Fibroblast of the conjunctiva (primary cell): ENCODE measurements at regions not wholly inside any gene's neighbourhood (a gene's known extent, or its start where the extent isn't known, plus 50 kb on each side); places are given as distances from the start of the nearest gene placed in this dataset.
A peak's percentile ranks its signal among the peaks of the same experiment; 100 is the strongest.

Experiments
- DNase-seq: peaks from one replicate; pipeline ENCODE4 v3.0.0-alpha.2; 2010; ENCODE audit warnings: low read depth

- DNase-seq, result peak; percentile 65
Measured at GRCh38 chr1:163877016-163877415, 555.3 kb downstream of the NUF2 start.

DNA sequence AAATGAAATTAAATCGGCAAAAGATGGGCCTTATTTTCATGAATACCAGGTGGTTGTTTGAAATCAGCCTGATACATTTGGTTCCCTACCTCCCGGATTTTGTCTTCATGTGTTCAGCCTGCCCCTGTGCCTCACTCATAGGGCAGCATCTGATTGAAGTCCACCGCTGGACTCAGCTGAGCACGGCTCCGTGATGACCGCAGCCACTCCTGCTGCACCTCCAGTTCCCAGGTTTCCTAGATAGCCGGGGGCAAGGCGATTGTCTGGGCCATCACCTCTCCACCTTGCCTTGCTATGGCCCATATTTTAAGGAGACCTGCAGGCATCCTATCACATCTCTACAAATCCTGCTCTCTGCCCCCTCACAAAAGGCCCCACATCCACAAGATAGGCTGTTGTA, 563.8 kb downstream of the NUF2 start:
- DNase-seq, result no peak

DNA sequence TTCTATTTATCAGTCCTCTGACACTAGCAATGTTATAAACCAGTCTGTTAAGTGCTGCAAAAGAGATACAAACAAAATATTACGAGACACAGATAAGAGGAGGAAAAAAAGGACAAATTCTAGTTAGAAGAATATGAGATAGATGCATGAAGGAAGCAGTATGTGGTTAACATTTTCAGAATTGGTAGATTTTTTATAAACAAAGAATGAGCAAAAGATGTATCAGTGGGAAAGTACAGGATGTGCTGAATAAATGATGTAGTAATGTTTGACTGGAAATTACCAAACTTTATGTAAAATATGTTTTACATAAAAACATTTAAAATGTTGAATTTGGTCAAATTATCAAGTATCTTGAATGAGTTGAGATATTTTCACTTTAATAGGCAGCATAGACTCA, 574.2 kb downstream of the NUF2 start:
- no peak for DNase-seq

DNA sequence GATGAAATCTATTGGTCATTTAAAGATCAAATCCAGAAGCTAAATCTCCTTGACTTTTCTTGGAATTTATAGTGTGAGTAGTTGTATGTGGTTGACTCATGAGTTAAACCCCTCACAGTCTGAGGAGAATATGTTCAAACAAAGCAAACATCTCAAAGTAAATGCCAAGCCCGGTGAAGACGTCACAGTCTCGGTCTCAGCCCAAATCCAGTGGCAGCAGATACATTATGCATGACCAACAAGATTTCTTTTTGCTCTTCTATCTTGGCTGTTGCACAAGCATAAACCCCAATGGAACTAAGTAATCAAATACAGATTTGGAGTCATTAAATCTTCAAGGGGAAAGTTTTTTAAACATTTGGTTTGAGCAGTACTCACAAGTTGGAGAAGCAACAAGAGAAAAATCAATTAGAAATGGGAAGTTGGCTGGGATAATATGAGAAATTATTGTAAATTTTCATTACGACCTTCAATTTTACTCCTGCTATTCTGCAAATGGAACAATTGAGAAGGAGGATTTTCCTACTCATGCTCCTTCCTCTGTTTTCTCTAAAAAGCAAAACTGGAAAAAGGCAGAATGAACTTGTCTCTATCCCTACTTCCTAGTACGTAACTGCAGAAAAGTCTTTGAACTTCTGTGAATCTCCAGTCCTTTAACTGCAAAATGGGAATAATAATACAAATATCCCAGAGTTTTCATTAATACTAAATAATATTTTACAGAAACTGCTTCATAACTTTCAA, 575.8 kb downstream of the NUF2 start:
- peak; percentile 89 for DNase-seq

- DNase-seq, result no peak
Measured at GRCh38 chr1:163906283-163906682, 584.5 kb downstream of the NUF2 start.

DNA sequence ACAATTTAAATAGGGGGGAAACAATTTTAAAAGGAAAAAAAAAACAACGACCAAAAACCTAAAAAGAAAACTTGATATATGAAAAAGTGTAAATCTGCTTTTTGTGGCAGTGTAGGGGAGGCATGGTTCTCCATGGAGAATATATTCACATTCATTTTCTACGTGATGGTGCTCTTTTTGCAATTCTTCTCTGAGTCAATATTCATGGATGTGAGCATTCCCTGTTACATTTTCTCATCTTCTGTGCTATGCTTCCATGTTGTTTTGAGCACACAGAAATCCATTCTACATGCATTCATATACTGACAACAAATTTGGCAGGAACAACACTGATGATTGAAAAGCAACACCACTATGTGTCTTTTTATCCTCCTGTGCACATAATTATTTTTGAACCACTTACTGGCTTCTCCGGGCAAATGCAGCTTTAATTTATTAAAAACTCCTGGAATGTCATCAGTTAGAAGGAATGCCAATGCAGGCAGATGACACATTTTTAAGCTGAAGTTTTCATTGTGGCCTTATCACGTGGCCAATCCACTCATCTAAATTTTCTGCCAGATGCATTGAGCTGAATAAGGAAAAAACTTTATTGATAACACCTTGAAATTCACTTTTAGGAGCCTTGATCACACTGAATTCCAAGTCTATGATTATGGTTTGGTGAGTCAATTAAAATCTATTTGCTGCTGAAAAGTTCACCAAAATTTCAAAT, 590.6 kb downstream of the NUF2 start:
- DNase-seq, result no peak

DNA sequence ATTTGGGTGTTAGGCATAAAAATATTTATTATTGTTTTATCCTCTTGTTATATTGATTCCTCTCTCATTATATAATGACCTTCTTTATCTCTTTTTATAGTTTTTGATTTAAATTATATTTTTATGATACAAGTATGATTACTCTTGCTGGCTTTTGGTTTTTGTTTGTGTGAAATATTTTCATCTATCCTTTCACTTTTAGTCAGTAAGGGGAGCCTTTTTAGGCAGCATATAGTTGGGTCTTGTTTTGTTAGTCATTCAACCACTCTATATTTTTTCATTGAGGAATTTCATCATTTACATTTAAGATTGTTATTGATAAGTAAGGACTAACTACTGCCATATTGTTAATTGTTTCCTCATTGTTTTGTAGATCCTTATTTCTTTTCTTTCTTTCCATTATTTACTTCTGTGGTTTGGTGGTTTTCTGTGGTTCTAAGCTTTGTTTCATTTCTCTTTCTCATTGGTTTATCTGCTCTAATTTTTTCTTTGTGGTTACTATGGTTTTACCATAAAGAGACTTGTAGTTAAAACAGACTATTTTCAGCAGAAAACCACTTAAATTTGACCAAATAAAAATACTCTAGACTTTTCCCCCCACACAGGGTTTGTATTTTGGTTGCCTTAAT, 593.1 kb downstream of the NUF2 start:
- no peak for DNase-seq

DNA sequence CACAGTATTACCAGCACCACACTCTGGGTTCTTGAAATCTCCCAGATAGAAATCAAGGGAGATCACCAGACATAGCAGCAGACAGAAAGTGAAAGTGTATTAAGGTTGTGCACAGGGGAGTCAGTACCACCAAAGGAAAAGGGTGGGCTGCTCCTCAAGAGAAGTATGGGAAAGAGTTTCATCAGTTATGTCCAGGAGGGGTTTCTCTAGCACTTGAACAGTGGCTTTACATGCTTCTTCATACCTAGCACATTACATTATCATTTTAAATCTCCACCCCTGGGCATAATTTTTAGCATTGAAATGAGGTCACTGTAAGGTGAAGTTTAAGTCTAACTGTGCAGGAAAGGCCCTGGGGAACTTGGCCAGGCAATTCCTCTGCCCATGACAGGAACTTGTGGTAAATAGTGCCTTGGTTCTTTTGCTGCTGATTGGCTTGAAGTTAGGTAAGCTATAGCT, 601.0 kb downstream of the NUF2 start:
- no peak for DNase-seq

DNA sequence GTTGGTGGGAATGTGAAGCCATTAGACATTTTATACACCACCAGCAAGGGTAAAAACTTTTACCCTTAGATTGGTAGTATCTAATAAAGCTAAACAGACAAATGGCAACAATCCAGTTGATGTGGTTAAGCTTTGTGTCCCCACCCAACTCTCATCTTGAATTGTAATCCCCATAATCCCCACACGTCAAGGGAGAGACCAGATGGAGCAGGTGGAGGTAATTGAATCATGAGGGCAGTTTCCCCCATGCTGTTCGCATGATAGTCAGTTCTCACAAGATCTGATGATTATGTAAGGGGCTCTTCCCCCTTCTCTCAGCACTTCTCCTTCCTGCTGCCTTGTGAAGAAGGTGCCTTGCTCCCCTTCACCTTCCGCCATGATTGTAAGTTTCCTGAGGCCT, 602.3 kb downstream of the NUF2 start:
- DNase-seq, result no peak

GRCh38 chr1:163927493-163927892, 605.7 kb downstream of the NUF2 start:
- DNase-seq, result no peak

- no peak for DNase-seq
Measured at GRCh38 chr1:163928069-163928468, 606.3 kb downstream of the NUF2 start.

- DNase-seq, result no peak
Measured at GRCh38 chr1:163928651-163929050, 606.9 kb downstream of the NUF2 start.

- no peak for DNase-seq
Measured at GRCh38 chr1:163932901-163933300, 611.1 kb downstream of the NUF2 start.

DNA sequence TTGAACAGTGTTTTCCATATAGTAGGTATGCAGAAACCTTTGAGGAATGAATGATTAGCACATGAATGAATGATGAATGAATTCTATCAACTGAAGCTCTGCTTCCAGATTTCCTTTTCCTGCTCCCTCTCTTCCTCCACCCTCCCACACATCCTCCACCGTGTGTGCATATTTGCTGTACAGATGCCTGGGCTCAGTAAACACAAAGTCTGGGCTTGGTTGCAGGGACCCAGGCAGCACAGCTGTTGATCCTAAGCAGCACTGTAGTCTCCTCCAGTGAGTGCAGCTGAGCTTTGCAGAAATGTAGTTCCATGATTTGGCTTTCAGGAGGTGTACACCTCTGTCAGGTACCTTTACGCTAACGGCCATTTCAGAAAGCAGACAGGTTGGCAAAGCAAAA, 611.7 kb downstream of the NUF2 start:
- DNase-seq, result no peak

- DNase-seq, result no peak
Measured at GRCh38 chr1:163935738-163936374, 614.1 kb downstream of the NUF2 start.

DNA sequence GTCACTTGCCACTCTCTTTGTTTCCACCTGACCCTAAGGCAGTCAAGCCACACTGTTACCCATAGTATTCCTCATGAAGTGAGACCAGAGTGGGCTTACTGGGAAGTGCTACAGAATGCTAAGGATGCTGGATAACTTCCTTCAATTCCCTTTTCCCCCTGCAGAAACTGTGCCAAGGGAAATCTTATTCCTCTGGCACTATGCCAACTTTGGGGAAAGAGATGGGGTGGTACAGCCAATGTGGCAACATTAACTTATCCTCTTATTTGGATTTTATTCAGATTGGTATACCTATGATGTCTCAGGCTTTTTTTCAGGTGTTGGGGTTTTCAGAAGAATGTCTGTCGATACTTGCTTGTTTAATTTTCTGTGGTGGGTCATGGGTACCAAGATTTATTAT, 599.4 kb upstream of the PBX1 start:
- no peak for DNase-seq

DNA sequence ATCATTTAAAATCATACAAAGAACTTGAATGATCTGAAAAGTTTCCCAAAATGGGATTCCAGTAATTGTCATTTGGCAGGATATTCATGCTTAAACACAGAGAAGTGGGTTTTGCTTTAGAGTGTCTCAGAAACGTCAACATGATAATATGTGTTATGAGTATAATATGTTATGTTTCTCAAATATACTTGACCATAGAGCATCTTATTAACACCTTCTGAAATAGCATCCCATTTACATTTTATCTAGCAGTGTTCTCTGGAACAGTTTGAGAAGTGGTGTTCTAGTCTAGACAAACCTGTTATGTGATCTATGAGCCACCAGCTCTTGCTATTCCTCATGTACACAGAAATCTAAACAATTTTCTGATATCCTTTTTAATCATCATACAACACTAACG, 588.8 kb upstream of the PBX1 start:
- DNase-seq, result no peak

- DNase-seq, result no peak
Measured at GRCh38 chr1:163970699-163971098, 588.3 kb upstream of the PBX1 start.

GRCh38 chr1:163973586-163973985, 585.4 kb upstream of the PBX1 start:
- DNase-seq, result no peak

DNA sequence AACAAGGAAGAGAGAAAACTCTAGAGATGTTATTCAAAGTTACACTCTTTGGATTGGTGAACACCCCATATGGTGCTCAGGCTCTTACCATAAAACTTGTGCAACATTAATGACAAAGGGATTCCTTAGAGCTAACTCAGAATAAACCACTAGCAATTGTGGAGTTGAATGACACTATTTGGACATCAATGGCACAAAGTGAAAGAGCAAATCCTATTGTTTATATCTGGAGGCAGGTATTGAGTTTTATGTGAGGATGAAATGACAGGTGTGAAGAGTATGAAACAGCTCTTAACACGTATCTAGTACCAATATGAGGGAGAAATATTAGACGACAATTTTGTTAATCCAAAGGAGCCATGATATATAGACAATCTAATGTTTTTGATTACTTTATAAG, 584.9 kb upstream of the PBX1 start:
- no peak for DNase-seq

GRCh38 chr1:163980394-163980793, 578.6 kb upstream of the PBX1 start:
- no peak for DNase-seq

- DNase-seq, result no peak
Measured at GRCh38 chr1:163981500-163982030, 577.4 kb upstream of the PBX1 start.

GRCh38 chr1:163983097-163983496, 575.9 kb upstream of the PBX1 start:
- no peak for DNase-seq
